GM13977 (cell line): ENCODE measurements at regions not wholly inside any gene's neighbourhood (a gene's known extent, or its start where the extent isn't known, plus 50 kb on each side); places are given as distances from the start of the nearest gene placed in this dataset.
"Not testable (repeated sequence)": the region's sequence is repeated elsewhere in the genome, so short reads cannot be mapped to it uniquely, and the experiment has no call there.

Experiments
- DNase-seq: peaks from one replicate; pipeline ENCODE4 v3.0.0; 2012; ENCODE audit warnings: low spot score
- in situ Hi-C: fragments of 300-500 bp; cut with MboI; formaldehyde crosslinking; loops from one replicate; pipeline ENCODE4 v1.12.0; 2022; ENCODE audit warnings: low sequenced_read_pairs, low pct_unique_long_range_greater_than_20kb, mixed read lengths, inconsistent platforms; ENCODE audit not compliant: unreplicated experiment
- TF ChIP-seq, protein P1 (sequence below): IDR thresholded peaks from 2 replicates; pipeline ENCODE4 v1.5.1; 2012; ENCODE audit warnings: mild to moderate bottlenecking, control low read depth; ENCODE audit not compliant: insufficient read depth; ENCODE audit errors: extremely low read depth, missing control alignments

DNA sequence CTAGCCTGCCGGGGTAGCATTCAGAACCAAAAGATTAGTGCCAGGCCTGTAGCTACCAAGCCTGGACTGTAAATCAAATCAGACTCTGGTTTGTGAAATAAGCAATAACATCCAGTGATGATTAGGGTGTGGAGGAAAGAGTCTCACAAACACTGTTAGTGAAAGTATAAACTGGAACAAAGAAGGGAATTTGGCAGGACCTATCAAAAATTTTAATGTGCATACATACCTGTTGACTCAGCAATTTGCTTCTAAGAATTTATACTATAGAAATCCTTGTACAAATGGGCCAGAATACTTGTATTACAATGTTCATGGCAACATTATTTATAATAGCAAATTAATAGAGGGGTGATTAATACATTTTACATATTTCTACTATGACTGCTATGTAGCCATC lies 109.8 kb upstream of the WARS2 start:
- in situ Hi-C loops = no loop called here
- TF ChIP-seq, protein P1, sequence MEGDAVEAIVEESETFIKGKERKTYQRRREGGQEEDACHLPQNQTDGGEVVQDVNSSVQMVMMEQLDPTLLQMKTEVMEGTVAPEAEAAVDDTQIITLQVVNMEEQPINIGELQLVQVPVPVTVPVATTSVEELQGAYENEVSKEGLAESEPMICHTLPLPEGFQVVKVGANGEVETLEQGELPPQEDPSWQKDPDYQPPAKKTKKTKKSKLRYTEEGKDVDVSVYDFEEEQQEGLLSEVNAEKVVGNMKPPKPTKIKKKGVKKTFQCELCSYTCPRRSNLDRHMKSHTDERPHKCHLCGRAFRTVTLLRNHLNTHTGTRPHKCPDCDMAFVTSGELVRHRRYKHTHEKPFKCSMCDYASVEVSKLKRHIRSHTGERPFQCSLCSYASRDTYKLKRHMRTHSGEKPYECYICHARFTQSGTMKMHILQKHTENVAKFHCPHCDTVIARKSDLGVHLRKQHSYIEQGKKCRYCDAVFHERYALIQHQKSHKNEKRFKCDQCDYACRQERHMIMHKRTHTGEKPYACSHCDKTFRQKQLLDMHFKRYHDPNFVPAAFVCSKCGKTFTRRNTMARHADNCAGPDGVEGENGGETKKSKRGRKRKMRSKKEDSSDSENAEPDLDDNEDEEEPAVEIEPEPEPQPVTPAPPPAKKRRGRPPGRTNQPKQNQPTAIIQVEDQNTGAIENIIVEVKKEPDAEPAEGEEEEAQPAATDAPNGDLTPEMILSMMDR = no peak
- DNase-seq = no peak

DNA sequence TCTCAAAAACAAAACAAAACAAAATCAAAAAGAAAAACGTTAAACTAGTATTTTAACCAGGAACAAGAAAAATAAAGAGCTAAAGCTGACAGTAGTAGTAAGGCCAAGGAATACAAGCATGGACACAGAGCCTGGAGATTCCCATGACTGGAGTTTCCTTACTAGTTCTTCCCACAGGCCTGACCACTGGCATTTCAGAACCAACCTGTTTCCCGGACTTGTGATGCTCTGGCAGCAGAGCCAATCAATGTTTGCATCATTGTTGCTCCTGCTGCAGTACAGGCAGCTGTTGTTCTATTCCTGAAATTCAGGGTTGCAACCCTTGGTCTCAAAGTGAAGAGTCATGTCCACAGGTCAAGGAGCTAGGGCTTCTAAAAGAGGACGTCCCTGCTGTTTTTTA lies 111.3 kb upstream of the WARS2 start:
- TF ChIP-seq, protein P1 = no peak
- no peak for DNase-seq
- in situ Hi-C loops = no loop called here

DNA sequence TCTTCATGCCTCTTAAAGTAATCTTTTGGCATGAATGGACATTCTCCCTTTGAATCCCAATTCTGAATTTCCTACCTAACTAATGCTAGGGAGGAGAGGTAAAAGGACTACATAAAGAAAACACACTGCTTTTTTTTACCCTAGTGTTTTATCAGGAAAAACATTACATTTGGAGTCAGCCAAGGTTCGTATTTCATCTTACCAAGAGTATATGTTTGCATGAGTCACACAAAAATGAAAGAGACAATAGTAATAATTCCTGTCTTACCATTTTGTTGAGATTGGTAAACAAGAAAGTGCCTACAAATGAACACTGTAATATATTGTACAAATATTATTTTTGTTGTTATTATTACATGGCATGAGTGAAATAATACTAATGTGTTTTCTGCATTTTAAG lies 112.9 kb upstream of the WARS2 start:
- no peak for DNase-seq
- in situ Hi-C loops = no loop called here
- TF ChIP-seq, protein P1 = no peak

DNA sequence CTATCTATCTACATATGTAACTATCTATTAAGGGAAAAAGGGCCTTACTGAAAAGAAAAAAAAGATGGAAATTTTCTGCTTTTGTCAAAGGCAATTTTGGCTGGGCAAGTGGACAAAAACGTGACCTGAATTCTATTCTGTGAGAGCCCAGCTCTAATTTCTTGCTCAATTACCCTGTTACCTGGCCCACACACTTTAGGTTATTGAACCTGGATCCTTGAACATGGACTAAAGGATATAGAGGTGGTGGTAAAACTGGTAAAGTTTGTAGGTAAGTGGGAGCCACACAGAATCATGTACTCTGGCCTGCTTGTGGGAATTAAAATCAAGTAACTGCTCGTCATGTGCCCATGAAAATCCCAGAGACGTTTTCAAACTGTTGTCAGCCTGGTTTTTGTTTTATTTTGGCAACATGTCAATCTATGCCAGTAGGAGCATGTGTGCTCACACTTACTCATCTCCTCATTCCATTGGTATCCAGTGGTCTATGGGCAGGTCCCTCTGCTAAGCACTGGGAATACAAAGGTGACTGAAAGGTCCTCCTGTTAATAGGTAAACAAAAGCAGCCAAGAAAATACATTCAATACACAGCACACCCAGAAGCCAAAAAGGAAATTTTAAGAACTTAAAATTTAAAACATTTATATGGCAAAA lies 113.7 kb upstream of the WARS2 start:
- in situ Hi-C loops = no loop called here
- TF ChIP-seq, protein P1 = no peak
- no peak for DNase-seq

DNA sequence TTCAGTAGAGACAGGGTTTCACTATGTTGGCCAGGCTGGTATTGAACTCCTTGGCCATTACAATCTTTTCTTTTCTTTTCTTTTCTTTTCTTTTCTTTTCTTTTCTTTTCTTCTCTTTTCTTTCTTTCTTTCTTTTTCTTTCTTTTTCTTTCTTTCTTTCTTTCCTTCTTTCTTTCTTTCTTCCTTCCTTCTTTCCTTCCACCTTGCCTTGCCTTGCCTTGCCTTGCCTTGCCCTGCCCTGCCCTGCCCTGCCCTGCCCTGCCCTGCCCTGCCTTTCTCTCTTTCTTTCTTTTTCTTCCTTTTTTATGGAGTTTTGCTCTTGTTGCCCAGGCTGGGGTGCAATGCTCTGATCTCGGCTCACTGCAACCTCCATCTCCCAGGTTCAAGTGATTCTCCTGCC lies 112.5 kb upstream of the HAO2 start:
- DNase-seq, in situ Hi-C loops: not testable (repeated sequence)

DNA sequence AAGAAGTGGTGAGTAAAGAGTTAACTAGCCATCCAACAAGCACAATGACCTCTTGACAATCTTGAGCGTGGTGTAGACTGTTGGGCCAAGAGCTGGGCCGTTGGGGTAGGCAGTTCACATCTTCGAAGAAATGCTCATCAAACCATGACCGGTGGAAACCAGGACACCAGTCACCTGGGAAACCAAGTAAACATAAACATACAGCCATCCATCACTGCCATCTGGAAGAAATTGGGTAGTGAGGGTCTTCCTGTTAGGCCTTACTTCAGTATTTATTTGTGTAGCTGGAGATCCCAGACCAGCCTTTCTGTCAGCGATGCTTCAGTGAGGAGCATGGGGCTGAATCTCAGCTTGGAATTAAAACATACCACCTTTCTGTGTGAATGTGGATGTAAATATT lies 108.1 kb upstream of the HAO2 start:
- TF ChIP-seq, protein P1 = no peak
- no peak for DNase-seq
- in situ Hi-C loops = no loop called here

DNA sequence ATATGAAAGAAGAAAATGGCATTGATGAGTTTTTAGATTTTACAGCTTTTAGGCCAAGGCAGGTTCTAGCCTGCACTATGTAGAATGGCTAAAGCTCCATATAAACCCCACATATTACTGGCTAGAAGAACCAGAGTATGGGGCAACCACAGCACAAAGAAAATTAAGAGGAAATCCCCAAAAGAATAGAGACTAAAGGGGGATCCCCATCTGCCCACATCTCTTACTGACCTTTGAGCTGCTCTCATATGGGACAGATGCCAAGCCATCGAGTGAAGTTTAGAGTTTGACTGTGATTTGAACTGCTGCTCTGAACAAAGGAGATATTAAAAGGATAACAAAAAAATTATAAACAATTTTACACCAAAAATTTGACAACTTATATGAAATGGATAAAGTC lies 102.2 kb upstream of the HAO2 start:
- peak; percentile 56 for DNase-seq
- TF ChIP-seq, protein P1 = no peak
- in situ Hi-C loops = no loop called here
